ENCODE measurements at regions not wholly inside any gene's neighbourhood (a gene's known extent, or its start where the extent isn't known, plus 50 kb on each side); places are given as distances from the start of the nearest gene placed in this dataset.

DNA sequence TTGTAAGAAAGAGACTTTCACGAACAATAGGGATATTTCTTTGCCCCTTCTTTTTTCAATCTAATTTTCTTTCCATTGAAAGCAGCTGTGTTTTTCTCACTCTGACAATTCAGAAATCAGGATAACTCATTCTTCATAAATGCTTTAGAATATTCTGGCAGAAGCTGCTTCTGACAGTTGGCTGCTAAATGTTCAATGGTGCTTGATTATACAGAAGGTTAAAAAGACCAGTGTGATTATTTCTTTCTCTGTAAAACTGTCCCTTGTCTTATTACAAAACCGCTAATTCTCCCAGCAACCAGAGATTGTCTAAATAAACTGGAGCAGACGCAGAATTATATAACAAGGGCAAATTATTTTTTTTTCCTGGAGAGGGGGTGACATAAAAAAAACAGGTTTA is 394.4 kb downstream of the SPRY2 start:
- Histone ChIP-seq H3K27me3 (ENCODE audit: insufficient read depth, low read length) (no peaks in the 10 kb centered on the region), H3K9me2 (ENCODE audit: insufficient read depth) (no peaks in the 10 kb centered on the region), H3K9ac (ENCODE audit: low read length) (no peak overlapping the region), H3K4me1 (ENCODE audit: control insufficient read depth in 1 of 2, insufficient read depth in 2 of 2, low read length in 2 of 2) (no peaks in the 10 kb centered on the region), H3K9me3 (ENCODE audit: control insufficient read depth in 1 of 2, insufficient read depth in 1 of 2, low read depth in 1 of 2, low read length in 2 of 2) (peaks cover 0 to 4% of the 10 kb centered on the region in 2 experiments; a peak in 1 of 4 replicates), H3K27ac (ENCODE audit: low read depth, low read length) (no peak overlapping the region), H2AFZ (ENCODE audit: low read depth, low read length, poor library complexity, severe bottlenecking) (no peak overlapping the region), H3K36me3 (ENCODE audit: control insufficient read depth in 1 of 2, insufficient read depth in 2 of 2, low read length in 2 of 2) (no peaks in the 10 kb centered on the region), H4K20me1 (ENCODE audit: insufficient read depth) (no peaks in the 10 kb centered on the region), H3K4me3 (replicated peaks in 1 of 2; ENCODE audit: low read depth in 1 of 2, low read length in 2 of 2) (no peak overlapping the region), H3K79me2 (ENCODE audit: insufficient read depth, low read length) (no peaks in the 10 kb centered on the region), H3K4me2 (ENCODE audit: low read length) (no peak overlapping the region)
- POLR2A ChIA-PET = no interaction called here
- TF ChIP-seq, protein P1, sequence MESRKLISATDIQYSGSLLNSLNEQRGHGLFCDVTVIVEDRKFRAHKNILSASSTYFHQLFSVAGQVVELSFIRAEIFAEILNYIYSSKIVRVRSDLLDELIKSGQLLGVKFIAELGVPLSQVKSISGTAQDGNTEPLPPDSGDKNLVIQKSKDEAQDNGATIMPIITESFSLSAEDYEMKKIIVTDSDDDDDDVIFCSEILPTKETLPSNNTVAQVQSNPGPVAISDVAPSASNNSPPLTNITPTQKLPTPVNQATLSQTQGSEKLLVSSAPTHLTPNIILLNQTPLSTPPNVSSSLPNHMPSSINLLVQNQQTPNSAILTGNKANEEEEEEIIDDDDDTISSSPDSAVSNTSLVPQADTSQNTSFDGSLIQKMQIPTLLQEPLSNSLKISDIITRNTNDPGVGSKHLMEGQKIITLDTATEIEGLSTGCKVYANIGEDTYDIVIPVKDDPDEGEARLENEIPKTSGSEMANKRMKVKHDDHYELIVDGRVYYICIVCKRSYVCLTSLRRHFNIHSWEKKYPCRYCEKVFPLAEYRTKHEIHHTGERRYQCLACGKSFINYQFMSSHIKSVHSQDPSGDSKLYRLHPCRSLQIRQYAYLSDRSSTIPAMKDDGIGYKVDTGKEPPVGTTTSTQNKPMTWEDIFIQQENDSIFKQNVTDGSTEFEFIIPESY (IDR thresholded peaks at IDR 0.05; ENCODE audit: extremely low read depth, insufficient replicate concordance, low read length) = no peak
- TF ChIP-seq SRF (IDR thresholded peaks at IDR 0.05; ENCODE audit: low read depth) = no peak
- no peak for TF ChIP-seq EZH2 (IDR thresholded peaks at IDR 0.05)
- TF ChIP-seq, protein P2, sequence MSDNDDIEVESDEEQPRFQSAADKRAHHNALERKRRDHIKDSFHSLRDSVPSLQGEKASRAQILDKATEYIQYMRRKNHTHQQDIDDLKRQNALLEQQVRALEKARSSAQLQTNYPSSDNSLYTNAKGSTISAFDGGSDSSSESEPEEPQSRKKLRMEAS (IDR thresholded peaks at IDR 0.05) = no peak
- no peak for TF ChIP-seq ATF3 (IDR thresholded peaks at IDR 0.05)
- no peak for TF ChIP-seq CEBPB (IDR thresholded peaks at IDR 0.05; ENCODE audit: low read depth)
- no peak for TF ChIP-seq POLR2A (IDR thresholded peaks at IDR 0.05; ENCODE audit: borderline replicate concordance, extremely low read depth, insufficient read depth, insufficient read length)
- no peak for TF ChIP-seq CTCF (IDR thresholded peaks at IDR 0.05 in 2 of 3, conservative IDR thresholded peaks at IDR 0.05 in 1 of 3; ENCODE audit: borderline replicate concordance in 1 of 3, insufficient read depth in 1 of 3, low read depth in 2 of 3, low read length in 2 of 3)
- TF ChIP-seq JUND (IDR thresholded peaks at IDR 0.05) = no peak
- no peak for TF ChIP-seq SIN3A (IDR thresholded peaks at IDR 0.05; ENCODE audit: low read depth)
- TF ChIP-seq ELF1 (IDR thresholded peaks at IDR 0.05; ENCODE audit: borderline replicate concordance, low read depth) = no peak
- no peak for TF ChIP-seq YY1 (IDR thresholded peaks at IDR 0.05; ENCODE audit: extremely low read depth, insufficient replicate concordance, low read depth, low read length)
- intact Hi-C loops (cut with micrococcal nuclease) = no loop called here
- no peak for DNase-seq (ENCODE audit: low read depth, low spot score)
- ATAC-seq = no peak
- RAD21 ChIA-PET (ENCODE audit: low non-redundant PET in 1 of 2, low total read pairs in 2 of 2, uncharacterized antibody in 2 of 2, unreplicated experiment in 2 of 2) = no interaction called here
- CTCF ChIA-PET = no interaction called here
- no TSS peak for BruUV-seq (replicated peaks)
